ENCODE measurements at regions not wholly inside any gene's neighbourhood (a gene's known extent, or its start where the extent isn't known, plus 50 kb on each side); places are given as distances from the start of the nearest gene placed in this dataset.

DNA sequence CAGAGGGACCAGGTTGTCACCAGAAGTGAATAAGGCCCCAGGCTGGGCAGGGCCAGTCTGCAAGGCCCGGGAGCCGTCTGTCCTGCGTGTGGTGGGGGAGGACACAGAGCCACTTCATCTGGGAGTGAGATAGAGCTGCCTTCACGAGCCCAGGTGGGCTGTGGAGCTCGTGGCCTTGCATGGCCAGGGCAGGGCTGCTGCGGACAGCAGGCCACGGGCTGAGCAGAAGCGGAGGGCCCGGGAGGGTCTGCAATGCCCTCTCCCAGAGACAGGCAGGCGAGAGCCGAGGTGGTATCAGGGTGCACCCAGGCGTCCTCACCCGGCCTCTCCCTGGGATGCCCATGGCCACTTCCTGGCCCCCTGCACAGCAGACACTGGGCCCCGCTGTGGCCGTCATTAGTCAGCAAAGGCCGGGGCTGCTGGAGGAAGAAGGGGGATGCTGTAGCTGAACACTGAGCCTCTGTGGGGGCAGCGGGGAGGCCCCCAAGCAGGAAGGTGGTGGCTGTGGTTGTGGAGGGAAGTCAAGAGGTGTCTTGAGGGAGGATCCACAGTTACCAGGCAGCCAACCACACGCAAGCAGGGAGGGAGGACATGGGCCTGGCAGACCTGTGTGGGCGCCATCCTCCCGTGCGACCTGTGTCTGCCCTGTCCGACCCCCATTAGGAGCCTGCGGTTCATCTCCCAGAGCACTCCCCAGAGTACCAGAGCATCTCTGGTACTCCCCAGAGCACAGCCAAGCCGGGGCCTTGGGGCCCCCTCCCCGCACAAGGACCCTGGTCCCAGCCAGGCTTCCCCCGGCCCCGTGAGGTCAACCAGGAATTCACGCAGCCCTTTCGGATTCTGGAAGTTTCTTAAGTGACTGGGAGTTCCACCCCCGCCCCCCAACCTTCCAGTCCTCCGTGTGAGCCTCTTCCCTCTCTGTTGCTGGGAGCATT lies 1109.5 kb downstream of the BRD1 start:
- DNase-seq (ENCODE audit: low spot score) (no peak), ATAC-seq (no peak), FAIRE-seq (no peak)
- in situ Hi-C loops (cut with HindIII; ENCODE audit: extremely low pct_ligation_motif_present, low pct_unique_long_range_greater_than_20kb), result no loop called here
- Histone ChIP-seq H2AFZ (ENCODE audit: low read length) (no peak overlapping the region), H3K9ac (ENCODE audit: insufficient read depth, low read depth, low read length) (no peak overlapping the region), H3K4me1 (ENCODE audit: insufficient read depth, low read length) (no peaks in the 10 kb centered on the region), H3K36me3 (replicated peaks in 1 of 2; ENCODE audit: control insufficient read depth in 1 of 2, insufficient read depth in 2 of 2, low read length in 2 of 2) (peaks cover 17 to 41% of the 10 kb centered on the region in 2 experiments), H3K79me2 (ENCODE audit: insufficient read depth, low read length) (peaks cover 16% of the 10 kb centered on the region), H3K4me3 (replicated peaks in 1 of 3; ENCODE audit: insufficient read depth in 1 of 3, low read depth in 2 of 3, low read length in 3 of 3) (no peak overlapping the region), H3K9me3 (ENCODE audit: low read length) (no peaks in the 10 kb centered on the region), H3K4me2 (ENCODE audit: low read depth, low read length) (no peak overlapping the region), H3K27me3 (ENCODE audit: control insufficient read depth in 1 of 2, insufficient read depth in 2 of 2, low read length in 2 of 2) (no peaks in the 10 kb centered on the region), H3K27ac (ENCODE audit: extremely low read length, insufficient read depth, low read length) (no peak overlapping the region), H4K20me1 (ENCODE audit: insufficient read depth, low read length) (peaks cover 32% of the 10 kb centered on the region)
- BruUV-seq (replicated peaks), result no TSS peak
- TF ChIP-seq ZNF564 (CRISPR knock-in tag; IDR thresholded peaks at IDR 0.05), result no peak
- TF ChIP-seq CBX5 (CRISPR knock-in tag; IDR thresholded peaks at IDR 0.05; ENCODE audit: borderline replicate concordance), result no peak
- TF ChIP-seq KAT7 (CRISPR knock-in tag; IDR thresholded peaks at IDR 0.05; ENCODE audit: borderline replicate concordance), result no peak
- TF ChIP-seq NR2C2 (CRISPR knock-in tag; IDR thresholded peaks at IDR 0.05; ENCODE audit: borderline replicate concordance), result no peak
- no peak for TF ChIP-seq XBP1 (CRISPR knock-in tag; IDR thresholded peaks at IDR 0.05)
- intact Hi-C loops (cut with micrococcal nuclease; ENCODE audit: unreplicated experiment), result no loop called here
- 90% methylated on average over 14 of the region's 31 CpGs for WGBS (ENCODE audit: low lambda C conversion rate)
- CTCF ChIA-PET (ENCODE audit: low intra/inter-chr PET ratio, low total read pairs), result no interaction called here
- POLR2A ChIA-PET, result interaction anchor here (1.1 kb wide), 1 partner anchor 16 kb away, joined by 4 read pairs; no protein-coding TSS in a partner anchor

DNA sequence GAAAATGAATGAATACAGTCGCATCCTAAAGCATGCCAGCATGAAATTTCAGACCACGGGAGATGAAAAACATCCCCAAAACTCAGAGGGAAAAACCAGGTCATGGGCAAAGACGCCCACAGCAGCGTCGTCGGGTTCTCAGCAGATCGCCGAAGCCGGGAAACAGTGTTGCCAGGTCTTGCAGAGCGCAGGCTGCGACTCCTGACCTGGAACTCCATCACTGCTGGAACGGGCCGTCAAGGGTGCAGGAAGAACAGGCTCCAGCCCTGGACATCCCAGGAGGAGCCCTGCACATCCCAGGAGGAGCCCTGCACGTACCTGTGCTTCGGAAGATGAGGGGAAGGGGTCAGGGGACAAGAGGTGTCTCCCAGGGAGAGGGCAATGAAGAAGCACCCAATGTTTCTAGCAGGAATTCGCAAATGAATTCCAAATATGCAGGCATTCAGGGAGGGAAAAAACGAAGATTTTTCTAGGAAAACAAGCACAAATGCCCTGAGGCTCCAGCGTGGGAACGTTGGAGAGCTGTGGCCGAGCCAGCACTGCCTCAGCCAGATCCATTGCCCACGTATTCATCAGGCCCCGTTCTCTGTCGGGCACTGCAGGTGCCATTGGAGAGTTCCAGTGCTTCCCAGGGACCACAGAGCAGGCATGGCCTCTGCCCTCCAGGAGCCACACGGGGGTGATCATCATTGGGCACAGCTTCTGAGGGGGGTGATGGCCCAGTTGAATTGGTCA lies 1110.4 kb downstream of the BRD1 start:
- in situ Hi-C loops (cut with HindIII; ENCODE audit: extremely low pct_ligation_motif_present, low pct_unique_long_range_greater_than_20kb) (no loop called here), intact Hi-C loops (cut with micrococcal nuclease; ENCODE audit: unreplicated experiment) (no loop called here)
- H3K27me3 ChIP-seq (ENCODE audit: control insufficient read depth in 1 of 2, insufficient read depth in 2 of 2, low read length in 2 of 2), result no peaks in the 10 kb centered on the region
- H3K27ac ChIP-seq (ENCODE audit: extremely low read length, insufficient read depth, low read length), result no peak overlapping the region
- no peaks in the 10 kb centered on the region for H3K9me3 ChIP-seq (ENCODE audit: low read length)
- peaks cover 32% of the 10 kb centered on the region for H4K20me1 ChIP-seq (ENCODE audit: insufficient read depth, low read length)
- H3K36me3 ChIP-seq (replicated peaks in 1 of 2; ENCODE audit: control insufficient read depth in 1 of 2, insufficient read depth in 2 of 2, low read length in 2 of 2), result peaks cover 15 to 50% of the 10 kb centered on the region in 2 experiments
- ChIA-PET CTCF (ENCODE audit: low intra/inter-chr PET ratio, low total read pairs) (no interaction called here), POLR2A (no interaction called here)
- no peak for TF ChIP-seq ZSCAN20 (CRISPR knock-in tag; IDR thresholded peaks at IDR 0.05; ENCODE audit: borderline replicate concordance)
- TF ChIP-seq TEAD2 (CRISPR knock-in tag; IDR thresholded peaks at IDR 0.05), result no peak
- TF ChIP-seq, protein P1, sequence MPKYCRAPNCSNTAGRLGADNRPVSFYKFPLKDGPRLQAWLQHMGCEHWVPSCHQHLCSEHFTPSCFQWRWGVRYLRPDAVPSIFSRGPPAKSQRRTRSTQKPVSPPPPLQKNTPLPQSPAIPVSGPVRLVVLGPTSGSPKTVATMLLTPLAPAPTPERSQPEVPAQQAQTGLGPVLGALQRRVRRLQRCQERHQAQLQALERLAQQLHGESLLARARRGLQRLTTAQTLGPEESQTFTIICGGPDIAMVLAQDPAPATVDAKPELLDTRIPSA (CRISPR knock-in tag; IDR thresholded peaks at IDR 0.05; ENCODE audit: borderline replicate concordance), result no peak
- no peak for TF ChIP-seq REXO4 (CRISPR knock-in tag; IDR thresholded peaks at IDR 0.05; ENCODE audit: borderline replicate concordance)
- TF ChIP-seq, protein P2, sequence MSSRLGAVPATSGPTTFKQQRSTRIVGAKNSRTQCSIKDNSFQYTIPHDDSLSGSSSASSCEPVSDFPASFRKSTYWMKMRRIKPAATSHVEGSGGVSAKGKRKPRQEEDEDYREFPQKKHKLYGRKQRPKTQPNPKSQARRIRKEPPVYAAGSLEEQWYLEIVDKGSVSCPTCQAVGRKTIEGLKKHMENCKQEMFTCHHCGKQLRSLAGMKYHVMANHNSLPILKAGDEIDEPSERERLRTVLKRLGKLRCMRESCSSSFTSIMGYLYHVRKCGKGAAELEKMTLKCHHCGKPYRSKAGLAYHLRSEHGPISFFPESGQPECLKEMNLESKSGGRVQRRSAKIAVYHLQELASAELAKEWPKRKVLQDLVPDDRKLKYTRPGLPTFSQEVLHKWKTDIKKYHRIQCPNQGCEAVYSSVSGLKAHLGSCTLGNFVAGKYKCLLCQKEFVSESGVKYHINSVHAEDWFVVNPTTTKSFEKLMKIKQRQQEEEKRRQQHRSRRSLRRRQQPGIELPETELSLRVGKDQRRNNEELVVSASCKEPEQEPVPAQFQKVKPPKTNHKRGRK (CRISPR knock-in tag; IDR thresholded peaks at IDR 0.05), result no peak
- WGBS (ENCODE audit: low lambda C conversion rate), result 93% methylated on average over 22 of the region's 24 CpGs
- H3K4me3 ChIP-seq (replicated peaks in 1 of 3; ENCODE audit: insufficient read depth in 1 of 3, low read depth in 2 of 3, low read length in 3 of 3), result no peak overlapping the region
- BruUV-seq (replicated peaks), result no TSS peak
- no peak overlapping the region for H2AFZ ChIP-seq (ENCODE audit: low read length)
- DNase-seq (ENCODE audit: low spot score) (no peak), FAIRE-seq (no peak), ATAC-seq (no peak)
- H3K4me2 ChIP-seq (ENCODE audit: low read depth, low read length), result no peak overlapping the region
- no peak overlapping the region for H3K9ac ChIP-seq (ENCODE audit: insufficient read depth, low read depth, low read length)
- no peaks in the 10 kb centered on the region for H3K4me1 ChIP-seq (ENCODE audit: insufficient read depth, low read length)
- peaks cover 18% of the 10 kb centered on the region for H3K79me2 ChIP-seq (ENCODE audit: insufficient read depth, low read length)

All from HepG2 (cell line).